ENCODE measurements at regions not wholly inside any gene's neighbourhood (a gene's known extent, or its start where the extent isn't known, plus 50 kb on each side); places are given as distances from the start of the nearest gene placed in this dataset.

DNA sequence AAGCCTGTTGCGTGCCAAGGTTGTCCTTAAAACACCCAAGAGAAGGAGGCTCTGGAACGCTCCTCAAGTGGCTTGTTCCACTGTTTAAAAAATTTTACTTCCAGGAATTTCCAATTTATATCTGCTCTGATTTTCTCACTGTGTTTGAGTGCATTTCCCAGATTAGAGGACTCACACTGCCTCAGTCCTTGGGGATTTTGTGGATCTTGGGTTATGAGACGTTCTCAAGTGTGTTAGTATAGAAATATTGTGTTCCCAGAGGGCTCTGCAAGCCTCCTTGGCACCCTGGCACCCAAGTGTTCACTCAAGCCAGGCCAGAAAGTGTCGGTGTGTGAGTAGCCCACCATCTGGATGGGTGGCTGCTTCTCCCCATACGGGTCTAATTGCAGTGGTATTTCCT is 192.2 kb downstream of the SNX10 start:
- no peaks in the 10 kb centered on the region for H3K79me1 ChIP-seq (ENCODE audit: low read depth, low read length)

More for the DNA sequence above, 192.2 kb downstream of the SNX10 start:
- DNase-seq (ENCODE audit: low read depth in 1 of 2, low spot score in 2 of 2) (no peak), FAIRE-seq (no peak)
- no peak overlapping the region for H3K4me2 ChIP-seq (ENCODE audit: insufficient read depth in 1 of 2, low read depth in 2 of 2, low read length in 2 of 2)
- no peak overlapping the region for H3K27ac ChIP-seq (ENCODE audit: low read depth, low read length)
- no peak overlapping the region for H2BK15ac ChIP-seq (ENCODE audit: low read length)
- ChIA-PET CTCF (ENCODE audit: partially characterized antibody) (interaction anchor here (0.6 to 1.4 kb wide), 3 partner anchors 16 to 46 kb away, joined by 3 to 6 read pairs (median 3); no protein-coding TSS in a partner anchor), POLR2A (ENCODE audit: partially characterized antibody) (interaction anchor here (1.5 kb wide), 1 partner anchor 22 kb away, joined by 4 read pairs; no protein-coding TSS in a partner anchor)
- H3K23me2 ChIP-seq (ENCODE audit: low read depth, low read length), result no peaks in the 10 kb centered on the region
- no peak overlapping the region for H2AK5ac ChIP-seq (ENCODE audit: low read depth, low read length)
- H4K5ac ChIP-seq (ENCODE audit: insufficient read length, low read depth, low read length), result no peak overlapping the region
- no peaks in the 10 kb centered on the region for H4K20me1 ChIP-seq (replicated peaks in 1 of 2; ENCODE audit: control insufficient read depth in 1 of 2, insufficient read depth in 2 of 2, low read length in 2 of 2)
- H3K36me3 ChIP-seq (ENCODE audit: control insufficient read depth in 2 of 4, insufficient read depth in 4 of 4, low read length in 3 of 4), result no peaks in the 10 kb centered on the region
- TF ChIP-seq ZNF274 (IDR thresholded peaks at IDR 0.05; ENCODE audit: borderline replicate concordance, extremely low read depth, low read length), result peak; percentile 59; the same call in 1 of the 2 replicates
- TF ChIP-seq EGR1 (IDR thresholded peaks at IDR 0.05; ENCODE audit: borderline replicate concordance, low read depth, low read length), result no peak
- H4K8ac ChIP-seq (ENCODE audit: extremely low read depth, insufficient read depth, low read length), result no peak overlapping the region
- H3K4me3 ChIP-seq (ENCODE audit: extremely low read depth in 1 of 4, insufficient read depth in 2 of 4, low read depth in 3 of 4, low read length in 4 of 4), result no peak overlapping the region
- no peak overlapping the region for H3K56ac ChIP-seq (replicated peaks; ENCODE audit: insufficient read length, low read depth, low read length)
- no peak overlapping the region for H2BK5ac ChIP-seq (ENCODE audit: low read depth, low read length)
- H3K14ac ChIP-seq (ENCODE audit: insufficient read length), result no peak overlapping the region
- H2BK20ac ChIP-seq (ENCODE audit: low read length), result no peak overlapping the region
- no peaks in the 10 kb centered on the region for H3K9me3 ChIP-seq (ENCODE audit: insufficient read depth in 2 of 2, low read depth in 1 of 2, low read length in 1 of 2)
- H2BK12ac ChIP-seq (ENCODE audit: low read depth, low read length), result no peak overlapping the region
- H4K91ac ChIP-seq (replicated peaks; ENCODE audit: insufficient read length, low read length), result no peak overlapping the region
- no peak overlapping the region for H3K23ac ChIP-seq (ENCODE audit: insufficient read length)
- H3K79me2 ChIP-seq (ENCODE audit: control insufficient read depth in 1 of 2, insufficient read depth in 2 of 2, low read length in 2 of 2), result no peaks in the 10 kb centered on the region
- no peak overlapping the region for H3K18ac ChIP-seq (ENCODE audit: extremely low read depth, low read length)
- no peaks in the 10 kb centered on the region for H3K4me1 ChIP-seq (replicated peaks in 1 of 4; ENCODE audit: control insufficient read depth in 3 of 4, insufficient read depth in 4 of 4, low read length in 3 of 4)
- no peak overlapping the region for H3K4ac ChIP-seq (replicated peaks; ENCODE audit: insufficient read length, low read depth, low read length)
- no peak overlapping the region for H2BK120ac ChIP-seq (replicated peaks; ENCODE audit: low read depth, low read length)
- H3K9ac ChIP-seq (replicated peaks in 1 of 4; ENCODE audit: extremely low read depth in 1 of 4, low read depth in 3 of 4, low read length in 3 of 4), result no peak overlapping the region
- WGBS, 2 experiments (ENCODE audit: extremely low coverage in 1 of 2, insufficient coverage in 1 of 2, insufficient read length in 1 of 2, insufficient replicate concordance in 2 of 2, low coverage in 1 of 2, low lambda C conversion rate in 2 of 2, missing lambda C conversion rate in 1 of 2), result 85% methylated on average over 5 of the region's 5 CpGs; no CpG with 5 or more reads in 1 of the 2 experiments
- H2AFZ ChIP-seq (ENCODE audit: low read length), result no peak overlapping the region
- no peaks in the 10 kb centered on the region for H3K27me3 ChIP-seq (replicated peaks in 1 of 4; ENCODE audit: control insufficient read depth in 3 of 4, extremely low read depth in 1 of 4, insufficient read depth in 3 of 4, low read length in 3 of 4)
